ENCODE measurements at regions not wholly inside any gene's neighbourhood (a gene's known extent, or its start where the extent isn't known, plus 50 kb on each side); places are given as distances from the start of the nearest gene placed in this dataset.

GRCh38 chr10:131654471-131655087, 246.2 kb upstream of the PPP2R2D start:
- no peak for DNase-seq

GRCh38 chr10:131655101-131655849, 245.5 kb upstream of the PPP2R2D start:
- no peak for DNase-seq

GRCh38 chr10:131656009-131656408, 244.8 kb upstream of the PPP2R2D start:
- DNase-seq: no peak

DNA sequence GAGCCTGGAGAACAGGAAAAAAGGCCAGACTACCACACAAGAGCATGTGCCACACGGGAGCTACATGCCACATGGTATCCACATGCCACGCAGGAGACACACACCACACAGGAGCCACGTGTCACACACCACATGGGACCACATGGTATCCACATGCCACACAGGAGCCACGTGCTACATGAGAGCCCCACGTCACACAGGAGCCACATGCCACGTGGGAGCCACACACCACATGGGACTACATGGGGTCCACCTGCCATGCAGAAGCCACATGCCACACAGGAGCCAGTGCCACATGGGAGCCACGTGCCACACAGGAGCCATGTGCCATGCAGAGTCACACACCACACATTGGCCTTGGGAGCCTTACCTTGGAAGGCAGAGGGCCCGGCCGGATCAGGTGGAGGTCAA, 244.4 kb upstream of the PPP2R2D start:
- no peak for DNase-seq

GRCh38 chr10:131657318-131657984, 243.4 kb upstream of the PPP2R2D start:
- no peak for DNase-seq

- DNase-seq: no peak
Observed at GRCh38 chr10:131657985-131658330, 242.8 kb upstream of the PPP2R2D start.

GRCh38 chr10:131658476-131659110, 242.2 kb upstream of the PPP2R2D start:
- no peak for DNase-seq

DNA sequence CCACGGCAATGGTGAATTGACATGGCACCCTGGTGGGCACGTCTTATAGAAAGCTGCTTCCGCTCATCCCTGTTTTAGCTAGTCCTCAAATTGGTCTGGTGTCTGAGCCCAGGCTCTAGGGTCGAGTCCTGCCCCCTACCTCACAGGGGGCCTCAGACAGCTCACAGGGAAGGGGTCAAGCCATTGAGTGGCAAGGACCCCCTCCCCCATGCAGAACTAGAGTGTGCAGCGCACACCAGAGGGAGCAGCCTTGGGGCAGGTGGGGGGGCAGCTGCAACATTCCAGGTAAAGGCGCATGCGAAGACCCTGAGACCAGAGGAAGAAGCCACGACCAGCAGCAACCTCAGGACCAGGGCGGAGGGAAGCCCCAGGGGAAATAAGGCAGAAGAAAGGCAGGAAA, 240.4 kb upstream of the PPP2R2D start:
- no peak for DNase-seq

GRCh38 chr10:131662851-131663250, 238.0 kb upstream of the PPP2R2D start:
- DNase-seq: no peak

DNA sequence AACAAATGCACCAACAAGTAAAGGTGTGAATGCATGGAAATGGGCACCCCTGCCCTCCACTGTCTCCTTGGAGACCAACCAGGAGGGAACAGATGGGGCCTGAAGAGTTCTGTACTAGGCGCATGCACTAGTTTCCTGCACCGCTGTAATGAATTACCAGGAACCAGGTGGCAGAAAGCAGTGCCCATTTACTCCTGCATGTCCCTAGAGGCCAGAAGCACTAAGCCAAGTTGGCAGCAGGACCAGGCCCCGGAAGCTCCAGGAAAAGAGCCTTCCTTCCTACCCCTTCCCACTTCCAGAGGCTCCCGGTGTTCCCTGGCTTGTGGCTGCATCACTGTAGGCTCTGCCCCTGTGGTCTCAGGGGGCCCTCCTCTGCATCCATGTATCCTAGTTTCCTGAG, 237.5 kb upstream of the PPP2R2D start:
- DNase-seq: no peak

- no peak for DNase-seq
Observed at GRCh38 chr10:131666091-131666490, 234.7 kb upstream of the PPP2R2D start.

DNA sequence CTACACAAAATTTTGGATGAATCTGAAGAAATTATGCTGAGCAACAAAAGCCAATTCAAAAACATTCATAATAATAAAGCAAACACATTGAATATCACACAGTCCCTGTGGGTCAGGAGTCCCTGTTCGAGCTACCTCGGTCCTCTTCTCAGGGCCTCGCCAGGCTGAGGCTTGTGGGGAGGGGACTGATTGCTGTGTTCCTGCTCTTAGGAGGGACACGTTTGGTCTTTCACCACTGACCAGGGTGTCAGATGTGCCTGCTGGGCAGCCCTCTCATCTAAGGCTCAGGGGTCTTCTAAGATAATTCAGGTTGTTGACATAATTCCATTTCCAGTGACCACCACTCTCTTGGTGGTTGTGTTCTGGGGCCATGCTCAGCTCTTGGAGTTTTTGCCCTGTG, 233.8 kb upstream of the PPP2R2D start:
- no peak for DNase-seq

DNA sequence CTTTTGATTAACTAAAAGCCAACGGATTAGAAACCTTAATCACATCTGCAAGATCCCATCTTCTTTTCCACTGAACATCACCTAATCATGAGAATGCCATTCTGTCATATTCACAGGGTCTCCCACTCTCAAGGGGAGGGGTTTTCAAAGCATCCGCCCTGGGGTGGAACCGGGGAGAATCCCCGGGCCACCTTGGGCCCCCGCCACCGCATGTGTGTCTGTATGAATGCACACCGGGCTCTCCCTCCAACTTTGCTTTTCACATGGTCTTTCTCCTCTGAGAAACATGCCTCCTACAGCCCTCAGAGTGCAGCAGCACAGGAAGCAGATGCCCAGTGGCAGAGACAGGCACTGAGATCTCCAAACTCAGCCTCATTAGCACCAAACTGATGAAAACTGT, 233.2 kb upstream of the PPP2R2D start:
- DNase-seq: no peak

DNA sequence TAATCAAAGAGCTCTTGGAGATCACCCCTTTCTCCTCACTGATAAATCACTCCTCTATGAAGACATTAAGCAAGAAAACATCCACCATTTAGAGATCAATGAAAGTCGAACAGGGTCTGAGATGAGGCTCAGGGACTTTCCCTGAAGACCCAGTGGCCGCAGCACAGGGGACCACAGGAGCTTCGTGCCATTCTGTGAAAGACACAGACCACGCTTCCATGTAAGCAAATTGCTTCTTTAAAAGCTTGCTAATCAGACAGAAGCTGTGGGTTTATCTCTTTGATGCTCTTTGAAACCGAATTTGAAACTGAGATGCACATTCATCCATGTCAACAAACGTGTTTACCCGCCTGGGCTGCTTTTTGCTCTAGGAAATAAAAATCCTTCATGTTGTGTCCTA, 231.9 kb upstream of the PPP2R2D start:
- no peak for DNase-seq

DNA sequence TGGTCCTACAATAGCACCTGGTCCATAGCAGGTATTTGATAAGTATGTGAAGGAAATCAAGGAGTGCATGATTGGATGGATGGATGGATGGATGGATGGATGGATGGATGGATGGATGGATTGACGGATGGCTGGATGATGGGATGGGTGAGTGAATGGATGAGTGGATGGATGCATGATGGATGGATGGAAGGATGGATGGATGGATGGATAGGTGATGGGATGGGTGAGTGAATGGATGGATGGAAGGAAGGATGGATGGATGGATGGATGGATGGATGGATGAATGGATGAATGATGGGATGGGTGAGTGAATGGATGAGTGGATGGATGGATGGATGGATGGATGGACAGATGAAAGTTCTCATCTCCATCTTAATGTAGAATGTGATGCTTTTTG, 231.0 kb upstream of the PPP2R2D start:
- no peak for DNase-seq

DNA sequence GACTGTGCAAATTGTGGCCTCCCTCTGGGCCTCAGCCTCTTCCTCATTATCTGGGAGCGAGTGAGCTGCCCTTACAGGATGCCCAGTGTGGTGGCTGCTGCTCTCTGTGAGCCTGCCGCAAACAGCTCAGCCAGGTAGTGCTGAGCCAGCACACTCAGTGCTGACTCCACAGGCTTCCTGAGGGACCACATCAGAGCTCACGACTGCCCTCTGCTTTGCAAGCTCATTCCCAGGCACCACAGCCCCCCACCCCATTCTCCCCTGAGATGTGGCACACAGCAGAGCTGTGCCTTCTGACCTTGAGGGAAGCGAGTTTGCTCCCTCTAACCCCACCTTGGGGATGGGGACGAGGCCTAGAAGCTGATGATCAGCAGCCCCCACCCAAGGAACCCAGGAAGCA, 230.5 kb upstream of the PPP2R2D start:
- DNase-seq: no peak

GRCh38 chr10:131673396-131673795, 227.4 kb upstream of the PPP2R2D start:
- DNase-seq: no peak

GRCh38 chr10:131674130-131674529, 226.7 kb upstream of the PPP2R2D start:
- no peak for DNase-seq

DNA sequence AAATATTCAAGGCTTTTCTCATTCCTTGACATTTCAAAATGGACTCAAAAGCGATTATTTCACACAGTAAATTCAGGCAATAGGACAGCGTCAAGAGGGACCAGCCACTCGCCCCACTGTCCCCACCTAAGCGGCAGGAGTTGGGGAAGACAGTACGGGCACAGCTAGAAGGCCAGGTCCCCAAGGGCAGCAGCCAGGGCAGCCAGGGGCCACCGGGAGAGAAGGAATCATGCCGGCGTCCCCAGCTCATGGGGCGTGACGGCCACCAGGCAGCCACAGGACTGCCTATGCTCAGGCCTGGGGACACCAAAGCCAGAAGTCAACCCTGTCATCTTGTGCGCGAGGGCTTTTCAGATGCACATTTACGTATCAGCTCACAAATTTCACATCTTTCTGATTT, 225.7 kb upstream of the PPP2R2D start:
- DNase-seq: no peak

GRCh38 chr10:131676046-131676799, 224.6 kb upstream of the PPP2R2D start:
- no peak for DNase-seq

GRCh38 chr10:131676800-131677421, 223.9 kb upstream of the PPP2R2D start:
- no peak for DNase-seq

DNA sequence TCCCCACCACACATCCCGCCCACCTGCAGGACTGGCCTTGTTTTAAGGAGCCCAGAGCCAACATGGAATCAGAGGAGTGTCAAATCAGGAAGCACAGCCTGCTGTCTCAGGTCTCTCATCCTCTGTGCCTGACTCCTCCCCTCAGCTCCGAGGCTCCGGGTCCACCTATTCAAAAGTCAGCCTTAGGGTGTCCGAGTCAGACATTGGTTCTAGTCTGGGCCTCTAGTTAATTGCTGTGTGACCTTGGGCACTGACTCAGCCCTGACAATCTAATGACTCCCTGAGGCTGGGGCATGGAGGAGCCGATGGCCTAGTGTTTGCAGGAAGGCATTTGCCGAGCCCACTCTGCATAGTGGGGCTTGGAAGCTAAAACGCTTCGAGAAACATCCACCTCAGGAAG, 223.1 kb upstream of the PPP2R2D start:
- DNase-seq: no peak

GRCh38 chr10:131678171-131678570, 222.6 kb upstream of the PPP2R2D start:
- no peak for DNase-seq

All from stimulated activated CD4-positive, alpha-beta T cell treated with anti-CD3 and anti-CD28 coated beads, Interleukin-12 subunit alpha, Interleukin-12 subunit beta, amount 100 ng/mL, for 4 hours (primary cell).